ENCODE measurements at regions not wholly inside any gene's neighbourhood (a gene's known extent, or its start where the extent isn't known, plus 50 kb on each side); places are given as distances from the start of the nearest gene placed in this dataset.

DNA sequence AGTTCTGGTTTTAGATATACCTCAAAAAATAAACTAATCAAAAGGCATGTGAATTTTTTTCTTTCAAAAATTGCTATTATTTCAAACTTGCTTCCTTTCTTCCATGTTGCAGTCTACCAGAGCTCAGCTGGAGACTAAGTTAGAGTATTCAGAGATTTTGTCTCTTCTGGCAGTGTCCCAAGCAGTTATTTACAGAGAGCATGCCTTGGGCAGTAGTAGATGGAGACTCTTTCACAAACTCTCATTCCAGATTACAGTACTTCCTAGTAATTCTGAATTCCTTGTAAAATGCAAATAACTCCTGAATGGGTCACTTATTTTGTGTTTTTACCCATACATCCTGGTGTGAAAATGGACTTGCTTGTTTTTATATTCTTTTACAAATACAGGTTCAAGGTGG, 703.4 kb downstream of the EPHA7 start:
- Histone ChIP-seq H3K27ac (no peak overlapping the region), H3K4me1 (ENCODE audit: insufficient read depth) (no peaks in the 10 kb centered on the region), H3K4me2 (no peak overlapping the region), H3K27me3 (no peaks in the 10 kb centered on the region), H3K4me3 (no peak overlapping the region), H2AFZ (no peak overlapping the region), H3K79me2 (no peaks in the 10 kb centered on the region), H3K9me2 (replicated peaks; ENCODE audit: insufficient read depth) (no peaks in the 10 kb centered on the region), H3K36me3 (replicated peaks; ENCODE audit: insufficient read depth, low read depth) (no peaks in the 10 kb centered on the region), H4K20me1 (ENCODE audit: insufficient read depth, poor library complexity, severe bottlenecking) (no peaks in the 10 kb centered on the region), H3K9me3 (ENCODE audit: low read depth) (no peaks in the 10 kb centered on the region)
- TF ChIP-seq, protein P1, sequence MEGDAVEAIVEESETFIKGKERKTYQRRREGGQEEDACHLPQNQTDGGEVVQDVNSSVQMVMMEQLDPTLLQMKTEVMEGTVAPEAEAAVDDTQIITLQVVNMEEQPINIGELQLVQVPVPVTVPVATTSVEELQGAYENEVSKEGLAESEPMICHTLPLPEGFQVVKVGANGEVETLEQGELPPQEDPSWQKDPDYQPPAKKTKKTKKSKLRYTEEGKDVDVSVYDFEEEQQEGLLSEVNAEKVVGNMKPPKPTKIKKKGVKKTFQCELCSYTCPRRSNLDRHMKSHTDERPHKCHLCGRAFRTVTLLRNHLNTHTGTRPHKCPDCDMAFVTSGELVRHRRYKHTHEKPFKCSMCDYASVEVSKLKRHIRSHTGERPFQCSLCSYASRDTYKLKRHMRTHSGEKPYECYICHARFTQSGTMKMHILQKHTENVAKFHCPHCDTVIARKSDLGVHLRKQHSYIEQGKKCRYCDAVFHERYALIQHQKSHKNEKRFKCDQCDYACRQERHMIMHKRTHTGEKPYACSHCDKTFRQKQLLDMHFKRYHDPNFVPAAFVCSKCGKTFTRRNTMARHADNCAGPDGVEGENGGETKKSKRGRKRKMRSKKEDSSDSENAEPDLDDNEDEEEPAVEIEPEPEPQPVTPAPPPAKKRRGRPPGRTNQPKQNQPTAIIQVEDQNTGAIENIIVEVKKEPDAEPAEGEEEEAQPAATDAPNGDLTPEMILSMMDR (IDR thresholded peaks at IDR 0.05; ENCODE audit: poor library complexity): no peak
- no peak for TF ChIP-seq EZH2phosphoT487 (IDR thresholded peaks at IDR 0.05; ENCODE audit: low read depth, severe bottlenecking, unreplicated experiment)
- TF ChIP-seq EZH2 (IDR thresholded peaks at IDR 0.05; ENCODE audit: borderline replicate concordance): no peak
- DNase-seq (ENCODE audit: low spot score): peak; percentile 12

- no peak overlapping the region for H3K4me3 ChIP-seq
- no peaks in the 10 kb centered on the region for H4K20me1 ChIP-seq (ENCODE audit: insufficient read depth, poor library complexity, severe bottlenecking)
- no peak overlapping the region for H2AFZ ChIP-seq
- TF ChIP-seq EZH2phosphoT487 (IDR thresholded peaks at IDR 0.05; ENCODE audit: low read depth, severe bottlenecking, unreplicated experiment) (no peak), EZH2 (IDR thresholded peaks at IDR 0.05; ENCODE audit: borderline replicate concordance) (no peak)
- TF ChIP-seq, protein P1 (IDR thresholded peaks at IDR 0.05; ENCODE audit: poor library complexity): no peak
- H3K27ac ChIP-seq: no peak overlapping the region
- DNase-seq (ENCODE audit: low spot score): no peak
- H3K9me2 ChIP-seq (replicated peaks; ENCODE audit: insufficient read depth): no peaks in the 10 kb centered on the region
- no peaks in the 10 kb centered on the region for H3K36me3 ChIP-seq (replicated peaks; ENCODE audit: insufficient read depth, low read depth)
- no peak overlapping the region for H3K4me2 ChIP-seq
- H3K27me3 ChIP-seq: no peaks in the 10 kb centered on the region
- no peaks in the 10 kb centered on the region for H3K79me2 ChIP-seq
- no peaks in the 10 kb centered on the region for H3K9me3 ChIP-seq (ENCODE audit: low read depth)
- no peaks in the 10 kb centered on the region for H3K4me1 ChIP-seq (ENCODE audit: insufficient read depth)
Observed at GRCh38 chr6:92714346-92714745, 705.0 kb downstream of the EPHA7 start.

DNA sequence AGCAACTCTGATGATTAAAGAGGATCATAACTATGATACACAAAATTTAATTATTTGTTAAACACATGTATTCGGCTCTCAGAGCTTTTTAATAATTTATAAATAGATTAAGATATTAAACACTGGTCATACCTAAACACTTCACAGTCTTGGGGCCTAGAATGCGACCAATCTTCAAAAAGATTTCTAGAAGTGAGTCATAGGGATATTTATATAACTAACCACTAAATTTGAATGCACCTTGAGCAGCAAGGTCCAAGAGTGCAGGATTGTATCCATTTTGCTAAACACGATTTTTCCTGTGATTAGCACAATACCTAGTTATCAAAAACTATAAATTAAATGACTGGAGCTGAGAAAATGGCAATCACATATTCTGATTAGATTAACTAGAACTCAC, 709.3 kb downstream of the EPHA7 start:
- Histone ChIP-seq H4K20me1 (ENCODE audit: insufficient read depth, poor library complexity, severe bottlenecking) (no peaks in the 10 kb centered on the region), H3K9me2 (replicated peaks; ENCODE audit: insufficient read depth) (no peaks in the 10 kb centered on the region), H3K4me3 (no peak overlapping the region), H3K36me3 (replicated peaks; ENCODE audit: insufficient read depth, low read depth) (no peaks in the 10 kb centered on the region), H2AFZ (no peak overlapping the region), H3K4me1 (ENCODE audit: insufficient read depth) (no peaks in the 10 kb centered on the region), H3K4me2 (no peak overlapping the region), H3K79me2 (no peaks in the 10 kb centered on the region), H3K27me3 (no peaks in the 10 kb centered on the region), H3K27ac (no peak overlapping the region), H3K9me3 (ENCODE audit: low read depth) (no peaks in the 10 kb centered on the region)
- no peak for DNase-seq (ENCODE audit: low spot score)
- TF ChIP-seq EZH2phosphoT487 (IDR thresholded peaks at IDR 0.05; ENCODE audit: low read depth, severe bottlenecking, unreplicated experiment) (no peak), EZH2 (IDR thresholded peaks at IDR 0.05; ENCODE audit: borderline replicate concordance) (no peak)
- TF ChIP-seq, protein P1 (IDR thresholded peaks at IDR 0.05; ENCODE audit: poor library complexity): no peak
- 73% methylated on average over 3 of the region's 3 CpGs for WGBS (ENCODE audit: low lambda C conversion rate, missing lambda C conversion rate)

GRCh38 chr6:92708945-92709344, 710.4 kb downstream of the EPHA7 start:
- WGBS (ENCODE audit: low lambda C conversion rate, missing lambda C conversion rate): 73% methylated on average over 1 of the region's 1 CpG
- TF ChIP-seq EZH2phosphoT487 (IDR thresholded peaks at IDR 0.05; ENCODE audit: low read depth, severe bottlenecking, unreplicated experiment) (no peak), EZH2 (IDR thresholded peaks at IDR 0.05; ENCODE audit: borderline replicate concordance) (no peak)
- TF ChIP-seq, protein P1 (IDR thresholded peaks at IDR 0.05; ENCODE audit: poor library complexity): no peak
- no peaks in the 10 kb centered on the region for H3K27me3 ChIP-seq

More at GRCh38 chr6:92708945-92709344, 710.4 kb downstream of the EPHA7 start:
- Histone ChIP-seq H3K27ac (no peak overlapping the region), H2AFZ (no peak overlapping the region), H3K4me1 (ENCODE audit: insufficient read depth) (no peaks in the 10 kb centered on the region), H3K36me3 (replicated peaks; ENCODE audit: insufficient read depth, low read depth) (no peaks in the 10 kb centered on the region), H3K4me3 (no peak overlapping the region), H4K20me1 (ENCODE audit: insufficient read depth, poor library complexity, severe bottlenecking) (no peaks in the 10 kb centered on the region), H3K9me3 (ENCODE audit: low read depth) (no peaks in the 10 kb centered on the region), H3K4me2 (no peak overlapping the region), H3K9me2 (replicated peaks; ENCODE audit: insufficient read depth) (no peaks in the 10 kb centered on the region), H3K79me2 (no peaks in the 10 kb centered on the region)
- DNase-seq (ENCODE audit: low spot score): no peak

Data from hepatocyte (in vitro differentiated cells).